ENCODE measurements at regions not wholly inside any gene's neighbourhood (a gene's known extent, or its start where the extent isn't known, plus 50 kb on each side); places are given as distances from the start of the nearest gene placed in this dataset.

- no peak for TF ChIP-seq CTCF (IDR thresholded peaks at IDR 0.05)
- no peak for TF ChIP-seq POLR2A (IDR thresholded peaks at IDR 0.05)
Measured at GRCh38 chr15:25238716-25239470, 199.9 kb downstream of the UBE3A start.
